EH (cell line): ENCODE measurements at regions not wholly inside any gene's neighbourhood (a gene's known extent, or its start where the extent isn't known, plus 50 kb on each side); places are given as distances from the start of the nearest gene placed in this dataset.
"Not testable (repeated sequence)": the region's sequence is repeated elsewhere in the genome, so short reads cannot be mapped to it uniquely, and the experiment has no call there.

Experiments
- DNase-seq: peaks from one replicate; pipeline ENCODE4 v3.0.0-alpha.2; 2015; ENCODE audit warnings: low read depth

- no peak for DNase-seq
Measured at GRCh38 chr14:104304451-104305351, 166.3 kb downstream of the KIF26A start.

- DNase-seq, result no peak
Measured at GRCh38 chr14:104305511-104306449, 167.4 kb downstream of the KIF26A start.

GRCh38 chr14:104306450-104307040, 168.2 kb downstream of the KIF26A start:
- no peak for DNase-seq

GRCh38 chr14:104307246-104307626, 168.8 kb downstream of the KIF26A start:
- no peak for DNase-seq

- DNase-seq, result no peak
Measured at GRCh38 chr14:104307627-104308401, 169.4 kb downstream of the KIF26A start.

- DNase-seq, result not testable (repeated sequence)
Measured at GRCh38 chr14:104308534-104308933, 170.1 kb downstream of the KIF26A start.

GRCh38 chr14:104309657-104310369, 171.4 kb downstream of the KIF26A start:
- DNase-seq, result no peak

GRCh38 chr14:104311358-104311757, 173.0 kb downstream of the KIF26A start:
- DNase-seq, result no peak

- DNase-seq, result no peak
Measured at GRCh38 chr14:104313674-104314073, 175.3 kb downstream of the KIF26A start.

- no peak for DNase-seq
Measured at GRCh38 chr14:104314251-104314941, 176.0 kb downstream of the KIF26A start.

GRCh38 chr14:104315169-104315568, 176.8 kb downstream of the KIF26A start:
- DNase-seq, result no peak

- DNase-seq, result no peak
Measured at GRCh38 chr14:104315625-104316024, 177.2 kb downstream of the KIF26A start.

GRCh38 chr14:104316121-104316722, 177.8 kb downstream of the KIF26A start:
- DNase-seq, result no peak

GRCh38 chr14:104316723-104317491, 178.5 kb downstream of the KIF26A start:
- DNase-seq, result no peak

GRCh38 chr14:104317492-104317805, 179.1 kb downstream of the KIF26A start:
- no peak for DNase-seq

GRCh38 chr14:104317975-104318557, 179.7 kb downstream of the KIF26A start:
- DNase-seq, result no peak

GRCh38 chr14:104318558-104319490, 180.4 kb downstream of the KIF26A start:
- DNase-seq, result no peak
